NCI-H128 (cell line): ENCODE measurements at regions not wholly inside any gene's neighbourhood (a gene's known extent, or its start where the extent isn't known, plus 50 kb on each side); places are given as distances from the start of the nearest gene placed in this dataset.

Experiments used
- DNase-seq: peaks from one replicate; lab custom pipeline; 2025; ENCODE audit not compliant: unreplicated experiment; lab: John Stamatoyannopoulos, UW

GRCh38 chr9:19940811-19941535, 152.1 kb upstream of the SLC24A2 start:
- DNase-seq = no peak

GRCh38 chr9:19939734-19940278, 151.0 kb upstream of the SLC24A2 start:
- DNase-seq = no peak

GRCh38 chr9:19938990-19939733, 150.3 kb upstream of the SLC24A2 start:
- DNase-seq = no peak

- DNase-seq = no peak
These were observed 148.3 kb upstream of the SLC24A2 start for GRCh38 chr9:19937121-19937520.

GRCh38 chr9:19936598-19936997, 147.8 kb upstream of the SLC24A2 start:
- no peak for DNase-seq

- no peak for DNase-seq
These were observed 146.6 kb upstream of the SLC24A2 start for GRCh38 chr9:19935422-19935821.

- DNase-seq = no peak
These were observed 145.5 kb upstream of the SLC24A2 start for GRCh38 chr9:19934301-19934871.

- no peak for DNase-seq
These were observed 142.5 kb upstream of the SLC24A2 start for GRCh38 chr9:19931098-19931890.

GRCh38 chr9:19927560-19927959, 138.7 kb upstream of the SLC24A2 start:
- no peak for DNase-seq

GRCh38 chr9:19926774-19927173, 137.9 kb upstream of the SLC24A2 start:
- no peak for DNase-seq

GRCh38 chr9:19925674-19926503, 137.1 kb upstream of the SLC24A2 start:
- DNase-seq = peak; percentile 78

GRCh38 chr9:19924080-19924479, 135.2 kb upstream of the SLC24A2 start:
- no peak for DNase-seq

GRCh38 chr9:19922476-19923118, 133.8 kb upstream of the SLC24A2 start:
- peak; percentile 69 for DNase-seq

- DNase-seq = no peak
These were observed 131.6 kb upstream of the SLC24A2 start for GRCh38 chr9:19920401-19920800.

GRCh38 chr9:19918630-19919029, 129.8 kb upstream of the SLC24A2 start:
- no peak for DNase-seq

- DNase-seq = no peak
These were observed 125.2 kb upstream of the SLC24A2 start for GRCh38 chr9:19914044-19914443.

GRCh38 chr9:19913151-19913550, 124.3 kb upstream of the SLC24A2 start:
- no peak for DNase-seq

GRCh38 chr9:19903076-19903475, 114.2 kb upstream of the SLC24A2 start:
- DNase-seq = no peak

GRCh38 chr9:19901586-19901985, 112.7 kb upstream of the SLC24A2 start:
- DNase-seq = no peak

- no peak for DNase-seq
These were observed 107.3 kb upstream of the SLC24A2 start for GRCh38 chr9:19896161-19896560.
